ENCODE measurements at regions not wholly inside any gene's neighbourhood (a gene's known extent, or its start where the extent isn't known, plus 50 kb on each side); places are given as distances from the start of the nearest gene placed in this dataset.
"Not testable (repeated sequence)": the region's sequence is repeated elsewhere in the genome, so short reads cannot be mapped to it uniquely, and the experiment has no call there.

DNA sequence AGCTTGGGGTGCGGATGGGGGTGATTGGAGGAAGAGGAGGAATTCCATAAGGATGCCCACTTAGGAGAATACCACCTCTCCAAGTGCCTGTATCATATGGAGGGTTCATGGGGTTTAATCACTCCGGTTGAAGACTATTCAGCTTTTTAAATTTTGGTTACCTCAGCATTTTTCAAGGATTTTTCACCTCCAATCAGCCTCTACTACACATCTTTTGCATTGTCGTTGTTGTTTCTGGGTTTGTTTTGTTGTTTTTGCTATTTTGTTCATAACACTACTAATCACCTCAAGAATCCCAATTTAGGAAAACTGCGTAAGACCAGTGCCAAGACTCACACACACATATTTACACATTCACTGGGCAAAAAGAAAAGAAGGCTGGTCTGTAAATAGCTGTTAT lies 619.5 kb upstream of the CDH5 start:
- POLR2A ChIA-PET, result no interaction called here
- no peak for ATAC-seq (ENCODE audit: low read depth)
- no peaks in the 10 kb centered on the region for H3K36me3 Mint-ChIP-seq

DNA sequence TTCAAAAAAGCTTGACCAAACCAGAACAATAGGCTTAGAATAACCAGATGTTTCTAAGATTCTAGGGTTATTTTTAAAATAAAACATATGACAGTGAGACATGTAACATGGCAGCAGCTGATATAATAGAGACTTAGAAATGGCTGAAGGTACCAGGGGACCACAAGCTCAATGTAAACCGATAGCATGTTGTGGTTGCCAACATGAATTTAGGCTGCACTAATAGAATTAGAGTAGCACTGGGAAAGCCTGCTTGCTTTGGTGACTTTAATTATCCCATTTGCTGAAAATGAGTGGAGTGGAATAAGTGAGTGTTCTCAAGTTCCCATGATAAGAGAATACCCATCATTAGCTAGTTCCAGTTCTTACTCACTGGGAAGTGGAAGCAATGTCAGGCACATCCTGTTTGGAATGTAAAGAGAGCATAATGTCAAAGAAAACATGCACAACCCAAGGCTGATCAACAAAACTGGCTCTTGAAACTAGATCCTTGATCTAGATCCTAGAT lies 621.2 kb upstream of the CDH5 start:
- H3K4me1 Mint-ChIP-seq, result no peaks in the 10 kb centered on the region
- ATAC-seq (ENCODE audit: low read depth) (no peak), DNase-seq (no peak)
- POLR2A ChIA-PET, result no interaction called here
- no peak overlapping the region for H3K27ac Mint-ChIP-seq
- no peak overlapping the region for H3K4me3 Mint-ChIP-seq
- no peaks in the 10 kb centered on the region for H3K9me3 Mint-ChIP-seq
- H3K36me3 Mint-ChIP-seq, result no peaks in the 10 kb centered on the region
- no peaks in the 10 kb centered on the region for H3K27me3 Mint-ChIP-seq

More for the DNA sequence above, 619.5 kb upstream of the CDH5 start:
- Mint-ChIP-seq H3K9me3 (no peaks in the 10 kb centered on the region), H3K4me1 (no peaks in the 10 kb centered on the region), H3K27ac (no peak overlapping the region), H3K4me3 (no peak overlapping the region), H3K27me3 (no peaks in the 10 kb centered on the region)
- DNase-seq, result no peak

DNA sequence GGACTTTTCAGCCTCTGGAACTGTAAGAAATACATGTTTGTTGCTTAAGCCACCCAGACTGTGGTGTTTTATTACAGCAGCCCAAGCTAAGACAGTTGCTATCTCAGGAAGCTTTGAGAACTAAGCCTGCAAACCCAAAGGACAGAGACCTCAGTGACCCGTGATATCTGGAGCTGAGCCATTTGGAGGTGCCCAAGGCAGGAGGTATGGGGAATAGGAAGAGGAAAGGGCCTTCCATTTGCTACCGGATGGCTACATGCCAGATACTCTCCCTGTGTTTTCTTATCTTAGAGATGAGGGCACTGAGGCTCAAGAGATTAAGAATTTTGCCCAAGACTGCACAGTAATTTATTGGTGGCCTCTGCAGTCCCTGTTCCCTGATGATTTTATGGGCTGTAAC lies 622.1 kb upstream of the CDH5 start:
- POLR2A ChIA-PET, result no interaction called here
- Mint-ChIP-seq H3K27ac (no peak overlapping the region), H3K4me3 (no peak overlapping the region), H3K9me3 (peaks cover 1% of the 10 kb centered on the region), H3K36me3 (no peaks in the 10 kb centered on the region), H3K4me1 (no peaks in the 10 kb centered on the region), H3K27me3 (no peaks in the 10 kb centered on the region)
- no peak for ATAC-seq (ENCODE audit: low read depth)
- DNase-seq, result no peak

DNA sequence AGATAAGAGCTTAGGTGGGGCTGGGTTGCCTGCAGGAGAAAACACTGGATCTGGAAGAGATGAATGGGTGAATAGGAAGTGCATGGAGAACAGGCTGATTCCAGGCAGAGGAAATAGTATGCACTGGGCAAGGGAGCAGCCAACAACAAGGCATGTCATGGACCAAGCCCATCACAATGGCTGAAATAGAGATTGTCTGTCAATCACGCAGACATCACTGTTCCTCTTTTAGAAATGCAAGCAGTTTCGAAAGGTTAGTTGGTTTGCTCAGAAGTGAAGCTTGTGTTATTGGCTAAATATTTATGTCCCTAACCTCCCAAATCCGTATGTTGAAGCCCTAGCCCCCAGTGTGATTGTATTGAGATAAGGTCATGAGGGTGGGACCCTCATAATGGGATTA lies 621.7 kb upstream of the CDH11 start:
- POLR2A ChIA-PET, result no interaction called here
- Mint-ChIP-seq H3K4me3 (no peak overlapping the region), H3K27me3 (no peaks in the 10 kb centered on the region), H3K36me3 (no peaks in the 10 kb centered on the region), H3K4me1 (no peaks in the 10 kb centered on the region), H3K27ac (no peak overlapping the region), H3K9me3 (peaks cover 3% of the 10 kb centered on the region)
- DNase-seq (no peak), ATAC-seq (ENCODE audit: low read depth) (no peak)

DNA sequence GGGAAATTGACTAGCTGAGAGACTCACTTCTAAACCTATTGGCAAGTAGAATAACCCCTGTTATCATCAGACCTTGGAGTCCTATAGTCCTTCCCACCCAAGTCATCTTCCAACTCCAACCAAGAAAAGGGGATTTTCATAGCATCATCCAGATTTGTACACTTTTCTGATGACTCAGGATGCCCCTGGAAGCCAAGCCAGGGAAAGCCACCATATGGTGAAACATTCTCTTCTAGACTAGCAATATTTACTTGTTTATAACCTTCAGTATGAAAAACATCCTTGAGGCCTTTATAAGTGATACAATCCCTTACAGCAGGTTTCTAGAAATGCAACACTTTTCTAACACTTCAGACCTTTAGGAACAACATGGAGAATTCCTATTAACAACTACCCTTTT lies 618.8 kb upstream of the CDH11 start:
- Mint-ChIP-seq H3K27ac (no peak overlapping the region), H3K36me3 (no peaks in the 10 kb centered on the region), H3K9me3 (peaks cover 3% of the 10 kb centered on the region), H3K4me3 (no peak overlapping the region), H3K27me3 (no peaks in the 10 kb centered on the region), H3K4me1 (no peaks in the 10 kb centered on the region)
- POLR2A ChIA-PET, result no interaction called here
- DNase-seq, result no peak
- ATAC-seq (ENCODE audit: low read depth), result no peak

DNA sequence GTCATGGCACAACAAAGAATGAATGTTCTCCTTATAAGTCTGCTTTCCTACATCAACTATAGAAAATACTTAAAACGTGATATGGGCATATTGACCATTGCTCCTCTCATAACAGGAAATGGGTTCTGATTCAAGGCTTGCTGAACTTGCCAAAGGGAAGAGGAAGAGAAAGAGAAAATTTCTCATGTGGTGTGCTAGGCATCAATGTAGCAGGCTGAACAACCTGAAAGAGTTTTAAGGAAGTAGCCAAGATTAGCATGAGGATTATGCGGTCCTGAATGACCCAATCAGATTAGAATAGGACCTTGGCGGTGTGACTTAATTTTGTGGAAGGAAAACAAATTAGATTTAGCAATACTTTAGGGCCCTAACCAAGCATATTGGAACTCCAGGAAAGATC lies 617.7 kb upstream of the CDH11 start:
- ATAC-seq (ENCODE audit: low read depth), result no peak

DNA sequence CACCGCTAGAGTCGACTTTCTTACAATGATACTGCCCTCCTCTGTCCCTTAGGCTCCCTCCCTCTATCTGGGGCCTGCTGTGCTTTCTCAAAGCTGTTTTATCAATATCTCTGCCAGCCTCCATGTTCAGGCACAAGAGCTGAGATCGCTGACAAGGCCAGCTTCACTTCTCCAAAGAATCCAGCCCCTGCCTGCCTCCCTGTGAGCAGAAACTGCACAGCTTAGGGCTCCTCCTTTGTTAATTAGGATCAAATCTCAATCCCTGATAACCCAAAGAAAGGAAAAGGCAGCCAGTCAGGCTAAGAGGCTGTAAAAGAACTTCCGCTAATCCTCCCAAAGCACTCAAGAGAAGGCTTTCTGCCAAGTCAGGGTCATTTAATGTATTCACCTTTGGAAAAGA lies 616.0 kb upstream of the CDH11 start:
- Mint-ChIP-seq H3K9me3 (peaks cover 3% of the 10 kb centered on the region), H3K36me3 (no peaks in the 10 kb centered on the region), H3K27ac (no peak overlapping the region), H3K27me3 (no peaks in the 10 kb centered on the region), H3K4me1 (no peaks in the 10 kb centered on the region), H3K4me3 (no peak overlapping the region)
- POLR2A ChIA-PET, result no interaction called here
- DNase-seq (no peak), ATAC-seq (ENCODE audit: low read depth) (no peak)

More for the DNA sequence above, 617.7 kb upstream of the CDH11 start:
- Mint-ChIP-seq H3K4me1 (no peaks in the 10 kb centered on the region), H3K9me3 (peaks cover 3% of the 10 kb centered on the region), H3K36me3 (no peaks in the 10 kb centered on the region), H3K27ac (no peak overlapping the region), H3K4me3 (no peak overlapping the region), H3K27me3 (no peaks in the 10 kb centered on the region)
- POLR2A ChIA-PET, result no interaction called here
- no peak for DNase-seq

DNA sequence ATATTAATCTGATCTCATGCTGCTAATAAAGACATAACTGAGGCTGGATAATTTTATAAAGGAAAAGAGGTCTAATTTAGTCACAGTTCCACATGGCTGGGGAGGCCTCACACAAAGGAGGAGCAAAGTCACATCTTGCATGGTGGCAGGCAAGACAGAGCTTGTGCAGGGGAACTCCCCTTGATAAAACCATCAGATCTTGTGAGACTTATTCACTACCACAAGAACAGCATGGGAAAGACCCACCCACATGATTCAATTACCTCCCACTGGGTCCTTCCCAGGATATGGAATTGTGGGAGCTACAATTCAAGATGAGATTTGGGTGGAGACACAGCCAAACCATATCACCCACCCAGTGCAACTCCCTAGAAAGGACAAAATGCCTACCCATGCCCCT lies 613.8 kb upstream of the CDH11 start:
- H3K27ac Mint-ChIP-seq; DNase-seq; H3K4me3 Mint-ChIP-seq; ATAC-seq (ENCODE audit: low read depth); H3K9me3 Mint-ChIP-seq; POLR2A ChIA-PET; H3K27me3 Mint-ChIP-seq; H3K4me1 Mint-ChIP-seq; H3K36me3 Mint-ChIP-seq: not testable (repeated sequence)

DNA sequence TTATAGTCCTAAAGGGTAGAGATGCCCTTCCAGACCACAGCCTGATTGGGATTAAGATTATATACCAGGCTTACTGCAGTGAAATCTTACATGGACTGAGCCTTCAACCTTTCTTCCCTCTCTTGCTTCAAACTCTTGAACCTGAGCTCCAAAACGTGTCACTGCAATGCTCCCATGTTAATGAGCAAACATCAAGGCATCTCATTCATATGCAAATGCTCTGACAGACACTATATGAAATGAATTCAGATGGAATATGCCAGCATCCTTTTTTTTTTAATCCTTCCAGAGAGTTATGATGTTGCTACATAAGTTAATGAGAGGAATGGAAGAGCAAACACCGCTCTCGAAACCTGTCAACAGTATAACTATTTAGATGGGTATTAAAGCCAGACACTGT lies 611.9 kb upstream of the CDH11 start:
- no peaks in the 10 kb centered on the region for H3K9me3 Mint-ChIP-seq
- no peaks in the 10 kb centered on the region for H3K36me3 Mint-ChIP-seq
- no peaks in the 10 kb centered on the region for H3K4me1 Mint-ChIP-seq
- H3K4me3 Mint-ChIP-seq, result no peak overlapping the region
- H3K27me3 Mint-ChIP-seq, result no peaks in the 10 kb centered on the region
- no peak for DNase-seq
- POLR2A ChIA-PET, result no interaction called here
- no peak overlapping the region for H3K27ac Mint-ChIP-seq
- no peak for ATAC-seq (ENCODE audit: low read depth)

DNA sequence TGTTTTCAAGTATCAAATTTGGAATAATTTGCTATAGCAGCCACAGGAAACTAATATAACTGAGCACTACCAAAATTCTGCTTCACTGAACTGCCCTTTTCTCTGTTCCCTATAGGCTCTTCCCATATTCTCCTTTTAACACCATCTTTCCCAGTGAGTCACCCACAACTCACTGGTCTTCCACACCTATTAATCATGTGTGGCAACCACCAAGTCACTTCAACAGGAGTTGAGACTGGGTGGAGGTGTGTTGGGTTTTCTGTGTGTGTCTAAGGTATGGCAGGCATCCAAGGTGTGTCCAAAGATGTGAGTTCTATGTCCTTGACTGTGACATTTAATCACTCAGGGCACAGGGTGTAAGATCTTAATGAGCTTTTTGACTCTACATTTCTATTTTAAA lies 610.0 kb upstream of the CDH11 start:
- no peak for DNase-seq
- Mint-ChIP-seq H3K4me1 (no peaks in the 10 kb centered on the region), H3K27me3 (no peaks in the 10 kb centered on the region), H3K9me3 (no peaks in the 10 kb centered on the region), H3K4me3 (no peak overlapping the region), H3K27ac (no peak overlapping the region), H3K36me3 (no peaks in the 10 kb centered on the region)
- no peak for ATAC-seq (ENCODE audit: low read depth)
- POLR2A ChIA-PET, result no interaction called here

DNA sequence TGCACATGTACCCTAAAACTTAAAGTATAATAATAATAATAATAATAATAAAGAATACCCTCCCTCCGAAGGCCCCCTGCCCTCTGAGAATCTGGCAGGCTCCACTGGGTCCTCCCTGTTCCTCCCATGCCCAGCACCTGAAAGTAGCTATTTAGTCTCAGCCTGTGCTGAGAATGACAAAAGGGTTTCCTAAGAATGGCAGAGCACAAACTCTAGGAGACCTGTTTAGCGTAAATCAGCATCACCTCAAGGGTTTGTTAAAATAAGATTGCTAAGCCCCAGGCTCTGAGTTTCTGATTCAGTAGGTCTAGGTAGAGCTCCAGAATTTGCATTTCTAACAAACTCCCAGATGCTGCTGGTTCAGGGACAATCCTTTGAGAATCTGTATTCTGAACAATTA lies 606.8 kb upstream of the CDH11 start:
- no peak overlapping the region for H3K4me3 Mint-ChIP-seq
- no peaks in the 10 kb centered on the region for H3K27me3 Mint-ChIP-seq
- DNase-seq (no peak), ATAC-seq (ENCODE audit: low read depth) (no peak)
- no peak overlapping the region for H3K27ac Mint-ChIP-seq
- H3K9me3 Mint-ChIP-seq, result no peaks in the 10 kb centered on the region
- H3K36me3 Mint-ChIP-seq, result no peaks in the 10 kb centered on the region
- POLR2A ChIA-PET, result no interaction called here
- no peaks in the 10 kb centered on the region for H3K4me1 Mint-ChIP-seq

DNA sequence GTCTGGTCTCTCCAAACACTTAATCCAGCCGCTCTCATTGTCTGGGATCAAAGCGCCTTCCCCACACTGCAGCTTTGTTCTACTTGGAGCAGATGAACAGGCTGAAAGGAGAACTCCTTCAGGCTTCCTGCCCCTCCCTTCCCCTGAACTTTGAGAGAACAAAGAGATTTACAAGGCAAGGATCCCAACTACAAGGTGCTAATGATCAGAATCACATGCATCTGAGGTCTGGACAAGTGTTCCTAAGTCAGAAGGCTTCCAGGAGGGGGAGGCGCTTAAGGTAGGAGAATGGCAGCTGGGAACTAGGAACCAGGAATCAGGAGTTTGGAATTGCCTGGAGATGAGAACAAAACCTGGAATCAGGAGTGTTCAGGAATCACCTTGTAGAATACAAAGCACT lies 606.3 kb upstream of the CDH11 start:
- no peak for DNase-seq
- Mint-ChIP-seq H3K27ac (no peak overlapping the region), H3K4me1 (no peaks in the 10 kb centered on the region), H3K27me3 (no peaks in the 10 kb centered on the region), H3K36me3 (no peaks in the 10 kb centered on the region), H3K4me3 (no peak overlapping the region), H3K9me3 (no peaks in the 10 kb centered on the region)
- no peak for ATAC-seq (ENCODE audit: low read depth)
- POLR2A ChIA-PET, result no interaction called here

DNA sequence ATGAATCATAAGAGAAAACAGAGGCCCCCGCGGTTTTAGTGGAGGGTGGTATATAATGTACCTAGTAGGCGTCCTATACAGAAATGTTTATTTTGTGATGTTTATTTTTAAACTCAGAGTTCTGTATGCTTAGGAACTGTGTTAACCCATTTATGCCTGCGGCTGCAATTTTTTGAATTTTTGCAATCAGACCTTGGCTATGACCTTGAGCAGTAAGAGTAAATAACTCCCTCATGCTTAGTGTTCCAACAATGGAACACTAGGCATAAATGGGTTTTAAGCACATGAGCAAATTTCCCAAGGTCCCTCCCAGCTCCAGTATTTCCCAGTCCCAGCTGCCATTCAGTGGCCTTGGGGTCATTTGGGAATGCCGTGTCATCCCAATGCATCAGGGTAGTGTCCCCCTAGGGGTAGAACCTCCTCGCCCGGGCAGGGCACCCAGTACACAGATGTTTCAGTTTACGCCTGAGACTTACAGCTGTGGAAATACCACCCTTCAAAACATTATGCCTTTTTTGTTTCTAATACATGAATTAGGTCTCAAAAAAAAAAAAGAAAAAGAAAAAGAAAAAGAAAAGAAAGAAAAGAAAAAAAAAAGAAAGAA lies 605.8 kb upstream of the CDH11 start:
- no peak for ATAC-seq (ENCODE audit: low read depth)
- Mint-ChIP-seq H3K36me3 (no peaks in the 10 kb centered on the region), H3K27me3 (no peaks in the 10 kb centered on the region), H3K4me1 (no peaks in the 10 kb centered on the region), H3K4me3 (no peak overlapping the region), H3K27ac (no peak overlapping the region), H3K9me3 (no peaks in the 10 kb centered on the region)
- DNase-seq, result no peak
- POLR2A ChIA-PET, result no interaction called here

DNA sequence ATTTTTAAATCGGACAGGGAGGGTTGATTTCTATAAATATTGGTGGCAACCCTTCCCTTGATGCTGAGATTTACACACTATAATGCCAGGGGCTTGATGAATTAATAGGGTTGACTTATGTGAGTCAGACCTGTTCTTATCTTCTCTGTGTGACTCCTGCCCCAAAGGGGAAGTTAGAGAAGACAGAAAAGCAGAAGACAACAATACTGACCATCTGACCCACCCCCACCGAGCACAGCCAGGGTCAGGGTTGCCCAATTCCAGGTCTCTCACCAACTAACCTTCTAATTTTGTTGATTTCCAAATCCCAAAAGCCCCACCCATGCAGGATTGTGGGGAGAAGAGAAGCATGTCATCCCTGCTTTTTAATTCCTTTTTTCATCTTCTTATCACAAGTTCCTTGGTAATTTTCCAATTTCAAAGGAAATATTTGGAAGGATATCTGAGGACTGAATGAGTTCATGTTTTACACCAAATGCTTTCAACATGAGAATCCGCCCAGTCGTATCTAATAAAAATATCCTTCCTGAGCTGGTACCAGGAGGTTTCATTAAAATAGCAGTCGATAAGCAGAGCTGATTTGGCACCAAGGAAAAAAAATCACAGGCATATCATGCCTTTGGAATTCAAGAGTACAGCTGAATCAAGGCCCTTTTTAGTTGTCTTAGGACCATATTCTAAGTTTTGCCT lies 603.4 kb upstream of the CDH11 start:
- DNase-seq (no peak), ATAC-seq (ENCODE audit: low read depth) (no peak)
- no peaks in the 10 kb centered on the region for H3K27me3 Mint-ChIP-seq
- no peaks in the 10 kb centered on the region for H3K9me3 Mint-ChIP-seq
- no peaks in the 10 kb centered on the region for H3K4me1 Mint-ChIP-seq
- no peak overlapping the region for H3K27ac Mint-ChIP-seq
- no peaks in the 10 kb centered on the region for H3K36me3 Mint-ChIP-seq
- POLR2A ChIA-PET, result no interaction called here
- H3K4me3 Mint-ChIP-seq, result no peak overlapping the region

Measured in activated naive CD8-positive, alpha-beta T cell treated with anti-CD3 and anti-CD28 coated beads, Interleukin-2, amount 10 ng/mL, durations not matched to agents 7 days and 5 days (primary cell).